ENCODE measurements at regions not wholly inside any gene's neighbourhood (a gene's known extent, or its start where the extent isn't known, plus 50 kb on each side); places are given as distances from the start of the nearest gene placed in this dataset.

- TF ChIP-seq ZNF324 (tag by site-specific recombination; IDR thresholded peaks at IDR 0.05) (no peak), SP2 (tag by site-specific recombination; IDR thresholded peaks at IDR 0.05) (no peak), ZNF843 (tag by site-specific recombination; IDR thresholded peaks at IDR 0.05) (no peak), ZNF488 (tag by site-specific recombination; IDR thresholded peaks at IDR 0.05) (no peak), OSR2 (tag by site-specific recombination; IDR thresholded peaks at IDR 0.05) (no peak), ZNF423 (tag by site-specific recombination; IDR thresholded peaks at IDR 0.05) (no peak)
- TF ChIP-seq, protein P1, sequence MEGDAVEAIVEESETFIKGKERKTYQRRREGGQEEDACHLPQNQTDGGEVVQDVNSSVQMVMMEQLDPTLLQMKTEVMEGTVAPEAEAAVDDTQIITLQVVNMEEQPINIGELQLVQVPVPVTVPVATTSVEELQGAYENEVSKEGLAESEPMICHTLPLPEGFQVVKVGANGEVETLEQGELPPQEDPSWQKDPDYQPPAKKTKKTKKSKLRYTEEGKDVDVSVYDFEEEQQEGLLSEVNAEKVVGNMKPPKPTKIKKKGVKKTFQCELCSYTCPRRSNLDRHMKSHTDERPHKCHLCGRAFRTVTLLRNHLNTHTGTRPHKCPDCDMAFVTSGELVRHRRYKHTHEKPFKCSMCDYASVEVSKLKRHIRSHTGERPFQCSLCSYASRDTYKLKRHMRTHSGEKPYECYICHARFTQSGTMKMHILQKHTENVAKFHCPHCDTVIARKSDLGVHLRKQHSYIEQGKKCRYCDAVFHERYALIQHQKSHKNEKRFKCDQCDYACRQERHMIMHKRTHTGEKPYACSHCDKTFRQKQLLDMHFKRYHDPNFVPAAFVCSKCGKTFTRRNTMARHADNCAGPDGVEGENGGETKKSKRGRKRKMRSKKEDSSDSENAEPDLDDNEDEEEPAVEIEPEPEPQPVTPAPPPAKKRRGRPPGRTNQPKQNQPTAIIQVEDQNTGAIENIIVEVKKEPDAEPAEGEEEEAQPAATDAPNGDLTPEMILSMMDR (tag by site-specific recombination; IDR thresholded peaks at IDR 0.05) = no peak
- TF ChIP-seq, protein P2, sequence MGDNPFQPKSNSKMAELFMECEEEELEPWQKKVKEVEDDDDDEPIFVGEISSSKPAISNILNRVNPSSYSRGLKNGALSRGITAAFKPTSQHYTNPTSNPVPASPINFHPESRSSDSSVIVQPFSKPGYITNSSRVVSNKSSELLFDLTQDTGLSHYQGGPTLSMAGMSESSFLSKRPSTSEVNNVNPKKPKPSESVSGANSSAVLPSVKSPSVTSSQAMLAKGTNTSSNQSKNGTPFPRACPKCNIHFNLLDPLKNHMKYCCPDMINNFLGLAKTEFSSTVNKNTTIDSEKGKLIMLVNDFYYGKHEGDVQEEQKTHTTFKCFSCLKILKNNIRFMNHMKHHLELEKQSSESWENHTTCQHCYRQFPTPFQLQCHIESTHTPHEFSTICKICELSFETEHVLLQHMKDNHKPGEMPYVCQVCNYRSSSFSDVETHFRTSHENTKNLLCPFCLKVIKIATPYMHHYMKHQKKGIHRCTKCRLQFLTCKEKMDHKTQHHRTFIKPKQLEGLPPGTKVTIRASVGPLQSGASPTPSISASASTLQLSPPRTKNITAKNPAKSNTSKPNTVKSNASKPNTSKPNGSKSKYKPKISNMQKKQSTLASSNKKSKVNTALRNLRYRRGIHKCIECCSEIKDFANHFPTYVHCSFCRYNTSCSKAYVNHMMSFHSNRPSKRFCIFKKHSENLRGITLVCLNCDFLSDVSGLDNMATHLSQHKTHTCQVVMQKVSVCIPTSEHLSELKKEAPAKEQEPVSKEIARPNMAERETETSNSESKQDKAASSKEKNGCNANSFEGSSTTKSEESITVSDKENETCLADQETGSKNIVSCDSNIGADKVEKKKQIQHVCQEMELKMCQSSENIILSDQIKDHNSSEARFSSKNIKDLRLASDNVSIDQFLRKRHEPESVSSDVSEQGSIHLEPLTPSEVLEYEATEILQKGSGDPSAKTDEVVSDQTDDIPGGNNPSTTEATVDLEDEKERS (tag by site-specific recombination; IDR thresholded peaks at IDR 0.05) = no peak
These were observed 277.6 kb downstream of the SMARCA2 start for GRCh38 chr9:2292733-2293132.
